HepG2 (cell line): ENCODE measurements at regions not wholly inside any gene's neighbourhood (a gene's known extent, or its start where the extent isn't known, plus 50 kb on each side); places are given as distances from the start of the nearest gene placed in this dataset.

Experiments used
- ATF3 ChIP-seq: sonication (generic); formaldehyde crosslinking; IDR thresholded peaks from 2 replicates; pipeline ENCODE4 v1.4.0; 2020; ENCODE audit warnings: missing genetic modification reagents
- JUNB ChIP-seq: sonication (generic); formaldehyde crosslinking; IDR thresholded peaks from 2 replicates; pipeline ENCODE4 v1.8.0; 2022; ENCODE audit warnings: missing genetic modification reagents, mild to moderate bottlenecking, borderline replicate concordance
- POLR2AphosphoS5 ChIP-seq: IDR thresholded peaks from 2 replicates; pipeline ENCODE4 v1.6.1; 2012; ENCODE audit warnings: low read depth, low read length
- PRDM10 ChIP-seq: sonication (generic); formaldehyde crosslinking; IDR thresholded peaks from 2 replicates; pipeline ENCODE4 v1.4.0; 2020; ENCODE audit warnings: low read depth, missing genetic modification reagents
- REST ChIP-seq, 2 experiments: IDR thresholded peaks; 2 replicates each; pipeline ENCODE4 v1.6.1; 2011 to 2012; ENCODE audit warnings: low read length in 2 of 2, borderline replicate concordance in 1 of 2, low read depth in 1 of 2, mild to moderate bottlenecking in 1 of 2, moderate library complexity in 1 of 2
- YEATS4 ChIP-seq: sonication (generic); formaldehyde crosslinking; IDR thresholded peaks from 2 replicates; pipeline ENCODE4 v1.4.0; 2020; ENCODE audit warnings: missing genetic modification reagents, borderline replicate concordance
- ZNF431 ChIP-seq: sonication (generic); formaldehyde crosslinking; IDR thresholded peaks from 2 replicates; pipeline ENCODE4 v1.9.0; 2022; ENCODE audit warnings: missing genetic modification reagents, low read depth, mild to moderate bottlenecking, borderline replicate concordance
- ZNF746 ChIP-seq: sonication (generic); formaldehyde crosslinking; IDR thresholded peaks from 2 replicates; pipeline ENCODE4 v1.8.0; 2022; ENCODE audit warnings: mild to moderate bottlenecking, missing genetic modification reagents
- TF ChIP-seq, protein P1 (sequence below): fragments of 450-650 bp; IDR thresholded peaks from 2 replicates; pipeline ENCODE4 v1.6.1; 2017
- TF ChIP-seq, protein P2 (sequence below): sonication (generic); formaldehyde crosslinking; IDR thresholded peaks from 2 replicates; pipeline ENCODE4 v1.4.0; 2020; ENCODE audit warnings: mild to moderate bottlenecking, missing genetic modification reagents

DNA sequence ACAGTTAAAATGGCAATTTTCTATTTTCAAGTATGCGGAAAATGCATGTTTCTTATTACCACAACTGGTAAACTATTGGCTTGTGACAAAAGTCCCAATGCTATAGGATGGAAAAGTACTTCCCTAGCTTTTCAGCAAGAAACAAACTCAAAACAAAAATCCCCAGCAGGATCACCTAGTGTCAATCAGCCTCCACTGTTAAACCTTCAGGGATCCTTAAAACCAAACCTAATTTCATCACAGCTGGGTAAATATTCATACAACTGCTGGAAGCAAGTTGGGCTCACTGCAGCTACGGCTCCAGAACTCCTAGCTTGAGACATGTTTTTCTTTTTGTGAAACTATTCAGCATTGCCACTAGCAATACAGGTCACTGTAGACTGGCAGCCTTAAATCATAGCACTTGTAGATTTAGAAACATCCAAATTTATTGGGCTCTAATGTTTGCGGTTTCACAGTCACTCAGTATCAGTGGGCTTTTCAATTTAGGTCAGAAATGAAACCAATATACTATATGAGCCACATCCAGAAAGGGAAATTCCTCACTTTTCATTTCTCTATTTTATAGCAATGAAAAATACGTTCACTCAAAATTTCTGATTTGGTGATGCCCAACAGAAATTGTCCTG, 145.2 kb upstream of the ANK3 start:
- no peak for TF ChIP-seq YEATS4 (CRISPR knock-in tag)
- TF ChIP-seq JUNB = no peak
- TF ChIP-seq REST (IDR thresholded peaks at IDR 0.05; ENCODE audit: borderline replicate concordance in 1 of 2, low read depth in 1 of 2, low read length in 2 of 2) = no peak
- TF ChIP-seq ZNF746 = no peak
- no peak for TF ChIP-seq POLR2AphosphoS5
- TF ChIP-seq, protein P1, sequence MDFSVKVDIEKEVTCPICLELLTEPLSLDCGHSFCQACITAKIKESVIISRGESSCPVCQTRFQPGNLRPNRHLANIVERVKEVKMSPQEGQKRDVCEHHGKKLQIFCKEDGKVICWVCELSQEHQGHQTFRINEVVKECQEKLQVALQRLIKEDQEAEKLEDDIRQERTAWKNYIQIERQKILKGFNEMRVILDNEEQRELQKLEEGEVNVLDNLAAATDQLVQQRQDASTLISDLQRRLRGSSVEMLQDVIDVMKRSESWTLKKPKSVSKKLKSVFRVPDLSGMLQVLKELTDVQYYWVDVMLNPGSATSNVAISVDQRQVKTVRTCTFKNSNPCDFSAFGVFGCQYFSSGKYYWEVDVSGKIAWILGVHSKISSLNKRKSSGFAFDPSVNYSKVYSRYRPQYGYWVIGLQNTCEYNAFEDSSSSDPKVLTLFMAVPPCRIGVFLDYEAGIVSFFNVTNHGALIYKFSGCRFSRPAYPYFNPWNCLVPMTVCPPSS = no peak
- TF ChIP-seq, protein P2, sequence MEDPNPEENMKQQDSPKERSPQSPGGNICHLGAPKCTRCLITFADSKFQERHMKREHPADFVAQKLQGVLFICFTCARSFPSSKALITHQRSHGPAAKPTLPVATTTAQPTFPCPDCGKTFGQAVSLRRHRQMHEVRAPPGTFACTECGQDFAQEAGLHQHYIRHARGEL (CRISPR knock-in tag) = no peak
- TF ChIP-seq ATF3 (CRISPR knock-in tag) = no peak
- no peak for TF ChIP-seq PRDM10 (CRISPR knock-in tag)
- TF ChIP-seq ZNF431 = no peak
